ENCODE measurements at regions not wholly inside any gene's neighbourhood (a gene's known extent, or its start where the extent isn't known, plus 50 kb on each side); places are given as distances from the start of the nearest gene placed in this dataset.
A peak's percentile ranks its signal among the peaks of the same experiment; 100 is the strongest.

- Histone ChIP-seq H3K27me3 (no peaks in the 10 kb centered on the region), H3K9me3 (no peaks in the 10 kb centered on the region), H3K4me3 (no peak overlapping the region), H3K27ac (no peak overlapping the region), H3K36me3 (no peaks in the 10 kb centered on the region), H3K4me1 (peaks cover 6 to 11% (median 8%) of the 10 kb centered on the region in 4 donors)
- no peak for ATAC-seq (ENCODE audit: low FRiP score in 2 of 2)
- DNase-seq: no peak
- WGBS, 2 donors: 94% methylated on average over 5 of the region's 5 CpGs
- no peak for TF ChIP-seq CTCF (IDR thresholded peaks at IDR 0.05)
Measured at GRCh38 chr5:91222482-91222881, 160.6 kb downstream of the ARRDC3 start.

GRCh38 chr5:91221917-91222316, 161.2 kb downstream of the ARRDC3 start:
- TF ChIP-seq POLR2AphosphoS5 (IDR thresholded peaks at IDR 0.05): no peak
- no peak for TF ChIP-seq EP300 (IDR thresholded peaks at IDR 0.05)
- TF ChIP-seq CTCF (IDR thresholded peaks at IDR 0.05): no peak
- no peak for TF ChIP-seq POLR2A (IDR thresholded peaks at IDR 0.05)
- Histone ChIP-seq H3K36me3 (no peaks in the 10 kb centered on the region), H3K4me3 (no peak overlapping the region), H3K27me3 (no peaks in the 10 kb centered on the region), H3K4me1 (peaks cover 6 to 11% (median 8%) of the 10 kb centered on the region in 4 donors), H3K9me3 (no peaks in the 10 kb centered on the region), H3K27ac (no peak overlapping the region)
- 87 to 100% methylated on average over 1 of the region's 1 CpG for WGBS, 2 donors
- DNase-seq (no peak), ATAC-seq (ENCODE audit: low FRiP score in 2 of 2) (no peak)

- Histone ChIP-seq H3K27ac (peak overlapping the region in 3 of 4 donors; percentile 59 to 76 (median 62)), H3K4me1 (peaks cover 6 to 11% (median 8%) of the 10 kb centered on the region in 4 donors), H3K27me3 (no peaks in the 10 kb centered on the region), H3K36me3 (no peaks in the 10 kb centered on the region), H3K9me3 (no peaks in the 10 kb centered on the region), H3K4me3 (no peak overlapping the region)
- WGBS, 2 donors: 91 to 93% methylated on average over 3 of the region's 3 CpGs
- DNase-seq (no peak), ATAC-seq (ENCODE audit: low FRiP score in 2 of 2) (no peak)
- TF ChIP-seq EP300 (IDR thresholded peaks at IDR 0.05): no peak
- TF ChIP-seq CTCF (IDR thresholded peaks at IDR 0.05): peak in 2 of 6 experiments; percentile 12 to 14
Measured at GRCh38 chr5:91219803-91220371, 163.2 kb downstream of the ARRDC3 start.

GRCh38 chr5:91219091-91219802, 163.9 kb downstream of the ARRDC3 start:
- Histone ChIP-seq H3K27ac (peak overlapping the region; percentile 46 to 76 (median 60)), H3K4me1 (peaks cover 6 to 11% (median 8%) of the 10 kb centered on the region in 4 donors), H3K9me3 (no peaks in the 10 kb centered on the region), H3K4me3 (no peak overlapping the region), H3K36me3 (no peaks in the 10 kb centered on the region), H3K27me3 (no peaks in the 10 kb centered on the region)
- DNase-seq (peak in 1 of 2 donors; percentile 84), ATAC-seq (ENCODE audit: low FRiP score in 2 of 2) (peak; percentile 77 to 93)
- 48 to 72% methylated on average over 5 of the region's 5 CpGs for WGBS, 2 donors
- TF ChIP-seq POLR2AphosphoS5 (IDR thresholded peaks at IDR 0.05) (peak; percentile 42 to 76), EP300 (IDR thresholded peaks at IDR 0.05) (peak in 1 of 4 donors; percentile 87), CTCF (IDR thresholded peaks at IDR 0.05) (no peak)

GRCh38 chr5:91217859-91218258, 165.3 kb downstream of the ARRDC3 start:
- peaks cover 6 to 11% (median 8%) of the 10 kb centered on the region in 4 donors for H3K4me1 ChIP-seq
- no peaks in the 10 kb centered on the region for H3K27me3 ChIP-seq
- no peak for ATAC-seq (ENCODE audit: low FRiP score in 2 of 2)
- H3K36me3 ChIP-seq: no peaks in the 10 kb centered on the region
- no peaks in the 10 kb centered on the region for H3K9me3 ChIP-seq
- no peak for DNase-seq
- 94 to 100% methylated on average over 1 of the region's 1 CpG for WGBS, 2 donors
- TF ChIP-seq POLR2A (IDR thresholded peaks at IDR 0.05): no peak
- no peak for TF ChIP-seq EP300 (IDR thresholded peaks at IDR 0.05)
- no peak for TF ChIP-seq POLR2AphosphoS5 (IDR thresholded peaks at IDR 0.05)
- TF ChIP-seq CTCF (IDR thresholded peaks at IDR 0.05): no peak
- no peak overlapping the region for H3K27ac ChIP-seq
- no peak overlapping the region for H3K4me3 ChIP-seq

All from upper lobe of left lung (tissue), 6 donors.